B cell (primary cell): ENCODE measurements at regions not wholly inside any gene's neighbourhood (a gene's known extent, or its start where the extent isn't known, plus 50 kb on each side); places are given as distances from the start of the nearest gene placed in this dataset.

Experiments used
- CTCF ChIP-seq: fragments of 200-600 bp; IDR thresholded peaks from one replicate; pipeline ENCODE4 v1.8.0; 2022; ENCODE audit warnings: antibody characterized with exemption, mild to moderate bottlenecking
- EZH2 ChIP-seq: IDR thresholded peaks from 2 replicates; pipeline ENCODE4 v1.6.1; 2012; ENCODE audit warnings: borderline replicate concordance, low read depth, mild to moderate bottlenecking, moderate library complexity, low read length; ENCODE audit not compliant: insufficient read depth, poor library complexity, severe bottlenecking

GRCh38 chr18:55658598-55658997 lies 70.6 kb upstream of the TCF4 start:
- TF ChIP-seq EZH2 (no peak), CTCF (no peak)
